OCI-LY1 (cell line): ENCODE measurements at regions not wholly inside any gene's neighbourhood (a gene's known extent, or its start where the extent isn't known, plus 50 kb on each side); places are given as distances from the start of the nearest gene placed in this dataset.

Experiments used
- CTCF ChIP-seq: fragments of 200-600 bp; sonication (generic), shearing (Covaris generic); IDR thresholded peaks from 2 replicates; pipeline ENCODE4 v1.5.1; 2017; ENCODE audit warnings: mild to moderate bottlenecking, antibody characterized with exemption, low read length, moderate library complexity, mixed read lengths
- EZH2 ChIP-seq: fragments of 200-600 bp; sonication (generic), shearing (Covaris generic); IDR thresholded peaks from 2 replicates; pipeline ENCODE4 v1.8.0; 2017; ENCODE audit warnings: borderline replicate concordance, mixed run types, mild to moderate bottlenecking, antibody characterized with exemption, low read length, moderate library complexity, mixed read lengths

- no peak for TF ChIP-seq EZH2
- no peak for TF ChIP-seq CTCF
Observed at GRCh38 chr5:99807346-99807745, 727.8 kb upstream of the FAM174A start.
